Right lung (tissue), 2 donors: ENCODE measurements at regions not wholly inside any gene's neighbourhood (a gene's known extent, or its start where the extent isn't known, plus 50 kb on each side); places are given as distances from the start of the nearest gene placed in this dataset.

Source experiments
- DNase-seq, 2 donors: peaks; one replicate each; pipeline ENCODE4 v3.0.0-alpha.2; 2013

GRCh38 chr12:107443320-107444090 is 242.1 kb upstream of the PWP1 start:
- no peak for DNase-seq

- no peak for DNase-seq
Observed at GRCh38 chr12:107444771-107445170, 240.8 kb upstream of the PWP1 start.

GRCh38 chr12:107446476-107446875 is 239.1 kb upstream of the PWP1 start:
- no peak for DNase-seq

- no peak for DNase-seq
Observed at GRCh38 chr12:107447336-107447735, 238.3 kb upstream of the PWP1 start.

- no peak for DNase-seq
Observed at GRCh38 chr12:107448198-107448597, 237.4 kb upstream of the PWP1 start.

GRCh38 chr12:107449891-107450290 is 235.7 kb upstream of the PWP1 start:
- DNase-seq: no peak

GRCh38 chr12:107450541-107450940 is 235.1 kb upstream of the PWP1 start:
- DNase-seq: peak in 1 of 2 donors; percentile 9

- DNase-seq: no peak
Observed at GRCh38 chr12:107451246-107451645, 234.4 kb upstream of the PWP1 start.

GRCh38 chr12:107454109-107454830 is 231.3 kb upstream of the PWP1 start:
- DNase-seq: no peak

GRCh38 chr12:107457362-107457935 is 228.2 kb upstream of the PWP1 start:
- DNase-seq: no peak

- no peak for DNase-seq
Observed at GRCh38 chr12:107458163-107458562, 227.4 kb upstream of the PWP1 start.

GRCh38 chr12:107458990-107459389 is 226.6 kb upstream of the PWP1 start:
- no peak for DNase-seq

- DNase-seq: no peak
Observed at GRCh38 chr12:107459641-107460040, 226.0 kb upstream of the PWP1 start.

GRCh38 chr12:107461222-107461975 is 224.2 kb upstream of the PWP1 start:
- no peak for DNase-seq

GRCh38 chr12:107462428-107463332 is 222.9 kb upstream of the PWP1 start:
- DNase-seq: no peak

GRCh38 chr12:107464644-107465043 is 221.0 kb upstream of the PWP1 start:
- DNase-seq: no peak

- DNase-seq: no peak
Observed at GRCh38 chr12:107465625-107466024, 220.0 kb upstream of the PWP1 start.

- DNase-seq: no peak
Observed at GRCh38 chr12:107467716-107468115, 217.9 kb upstream of the PWP1 start.

GRCh38 chr12:107468182-107468581 is 217.4 kb upstream of the PWP1 start:
- DNase-seq: no peak

- no peak for DNase-seq
Observed at GRCh38 chr12:107469011-107469410, 216.6 kb upstream of the PWP1 start.

- no peak for DNase-seq
Observed at GRCh38 chr12:107470645-107471044, 215.0 kb upstream of the PWP1 start.
